ENCODE measurements at regions not wholly inside any gene's neighbourhood (a gene's known extent, or its start where the extent isn't known, plus 50 kb on each side); places are given as distances from the start of the nearest gene placed in this dataset.

- H3K9me3 ChIP-seq (ENCODE audit: low read depth, low read length, poor library complexity, severe bottlenecking) = peaks cover 10% of the 10 kb centered on the region
- no peak overlapping the region for H3K27ac ChIP-seq (ENCODE audit: low read depth, low read length, poor library complexity, severe bottlenecking)
- POLR2A ChIA-PET (ENCODE audit: low non-redundant PET) = no interaction called here
- no peak for DNase-seq (ENCODE audit: low spot score)
- no peak overlapping the region for H3K4me3 ChIP-seq (ENCODE audit: low read depth, low read length, poor library complexity, severe bottlenecking)
- H3K36me3 ChIP-seq (ENCODE audit: insufficient read depth, low read length, poor library complexity, severe bottlenecking) = no peaks in the 10 kb centered on the region
- no peaks in the 10 kb centered on the region for H3K4me1 ChIP-seq (ENCODE audit: insufficient read depth, low read length, poor library complexity, severe bottlenecking)
- CTCF ChIA-PET = no interaction called here
- no peaks in the 10 kb centered on the region for H3K27me3 ChIP-seq (replicated peaks; ENCODE audit: insufficient read depth, low read depth, low read length, poor library complexity)
- intact Hi-C loops (cut with micrococcal nuclease; ENCODE audit: unreplicated experiment) = no loop called here
- TF ChIP-seq EZH2 (IDR thresholded peaks at IDR 0.05; ENCODE audit: borderline replicate concordance, low read depth, low read length, poor library complexity, severe bottlenecking) (no peak), CTCF (conservative IDR thresholded peaks at IDR 0.05; ENCODE audit: low read depth, low read length) (no peak)
- no TSS peak for BruUV-seq (replicated peaks)
Observed at GRCh38 chr10:30518907-30519306, 84.9 kb downstream of the MAP3K8 start.

Measured in A673 (cell line).